GM21526 (cell line): ENCODE measurements at regions not wholly inside any gene's neighbourhood (a gene's known extent, or its start where the extent isn't known, plus 50 kb on each side); places are given as distances from the start of the nearest gene placed in this dataset.
"Not testable (repeated sequence)": the region's sequence is repeated elsewhere in the genome, so short reads cannot be mapped to it uniquely, and the experiment has no call there.

Experiments
- ATAC-seq: cut with Tn5 transposase; IDR thresholded peaks from one replicate; pipeline ENCODE4 v1.9.1; 2021; ENCODE audit warnings: moderate library complexity; ENCODE audit not compliant: unreplicated experiment, low FRiP score

- no peak for ATAC-seq
Observed at GRCh38 chr14:57061009-57061711, 207.5 kb downstream of the EXOC5 start.

DNA sequence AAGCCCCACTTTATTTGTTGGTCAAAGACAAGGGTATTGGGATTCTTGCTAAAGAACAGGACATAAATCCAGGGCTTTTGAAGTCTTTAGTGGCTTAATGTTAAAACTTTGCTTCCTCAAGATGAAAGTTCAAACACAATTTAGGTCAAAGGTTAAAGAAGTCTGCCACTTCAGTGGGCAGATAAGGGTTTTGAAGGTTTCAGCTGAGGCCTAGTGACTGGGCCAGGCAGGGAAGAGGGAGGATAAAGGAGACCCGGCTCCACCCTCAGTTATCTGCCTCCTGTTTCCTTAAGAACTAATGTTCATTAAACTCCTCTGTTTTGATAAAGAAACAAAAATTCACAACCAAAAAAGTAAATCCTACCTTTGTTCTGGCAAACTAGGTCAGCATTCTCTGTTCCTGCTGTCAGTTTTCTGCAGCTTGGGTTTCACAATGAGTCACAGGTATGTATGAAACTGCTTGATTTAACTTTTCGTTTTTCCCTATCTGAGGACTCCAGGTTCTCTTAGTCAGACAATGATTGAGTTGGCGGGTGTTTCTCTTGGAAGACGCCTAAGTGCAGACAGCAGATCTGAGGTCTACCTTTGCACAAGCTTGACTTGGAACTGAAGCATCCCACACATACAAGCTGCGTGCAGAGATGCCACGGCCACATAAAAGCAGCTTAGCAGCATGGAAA, 208.3 kb downstream of the EXOC5 start:
- ATAC-seq: peak; percentile 94

DNA sequence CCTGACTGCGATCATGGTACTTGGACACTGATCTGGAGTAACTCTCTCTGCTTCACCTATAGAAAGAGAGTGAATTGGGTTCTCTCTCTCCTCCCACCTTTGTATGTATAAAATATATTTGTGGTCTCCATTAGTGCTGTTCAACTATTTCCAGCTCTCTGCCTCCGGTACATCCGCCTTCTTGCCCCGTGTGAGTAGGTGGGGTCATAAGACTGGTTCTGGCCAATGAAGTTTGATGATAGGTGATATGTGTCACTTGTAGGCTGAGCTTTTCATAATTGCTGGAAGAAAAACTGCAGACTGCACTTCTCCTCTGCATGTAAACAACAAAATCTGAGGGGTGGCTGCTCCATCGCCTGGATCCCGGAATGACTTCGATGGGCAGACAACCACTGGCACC, 210.4 kb downstream of the EXOC5 start:
- no peak for ATAC-seq

- ATAC-seq: no peak
Observed at GRCh38 chr14:57057803-57058202, 210.9 kb downstream of the EXOC5 start.

DNA sequence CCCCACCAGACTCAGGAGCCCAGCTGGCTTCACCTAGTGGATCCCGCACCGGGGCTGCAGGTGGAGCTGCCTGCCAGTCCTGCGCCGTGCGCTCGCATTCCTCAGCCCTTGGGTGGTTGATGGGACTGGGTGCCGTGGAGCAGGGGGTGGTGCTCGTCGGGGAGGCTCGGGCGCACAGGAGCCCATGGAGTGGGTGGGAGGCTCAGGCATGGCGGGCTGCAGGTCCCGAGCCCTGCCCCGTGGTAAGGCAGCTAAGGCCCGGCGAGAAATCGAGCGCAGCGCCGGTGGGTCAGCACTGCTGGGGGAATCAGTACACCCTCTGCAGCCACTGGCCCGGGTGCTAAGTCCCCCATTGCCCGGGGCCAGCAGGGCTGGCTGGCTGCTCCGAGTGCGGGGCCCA, 212.2 kb downstream of the EXOC5 start:
- not testable (repeated sequence) for ATAC-seq

- ATAC-seq: no peak
Observed at GRCh38 chr14:57052705-57053302, 215.9 kb downstream of the EXOC5 start.

GRCh38 chr14:57051633-57052032, 217.1 kb downstream of the EXOC5 start:
- ATAC-seq: no peak

DNA sequence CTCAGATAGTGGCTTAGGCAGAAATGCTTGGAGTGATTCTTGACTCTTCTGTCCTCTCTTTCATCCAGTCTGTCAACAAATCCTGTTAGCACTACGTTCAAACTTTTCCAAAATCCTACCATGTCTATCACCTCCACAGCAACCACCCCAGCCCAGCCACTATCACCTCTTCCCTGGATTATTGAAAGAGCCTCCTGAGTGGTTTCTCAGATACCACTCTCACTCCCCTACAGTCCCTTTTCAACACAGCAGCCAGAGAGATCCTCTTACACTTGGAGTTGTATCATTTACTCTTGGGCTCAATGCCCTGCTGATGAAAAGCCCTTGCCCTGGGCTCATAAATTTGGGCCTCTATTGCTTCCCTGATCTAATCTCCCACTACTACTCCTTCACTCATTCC, 218.9 kb downstream of the EXOC5 start:
- no peak for ATAC-seq

- ATAC-seq: no peak
Observed at GRCh38 chr14:57046175-57046574, 222.5 kb downstream of the EXOC5 start.

DNA sequence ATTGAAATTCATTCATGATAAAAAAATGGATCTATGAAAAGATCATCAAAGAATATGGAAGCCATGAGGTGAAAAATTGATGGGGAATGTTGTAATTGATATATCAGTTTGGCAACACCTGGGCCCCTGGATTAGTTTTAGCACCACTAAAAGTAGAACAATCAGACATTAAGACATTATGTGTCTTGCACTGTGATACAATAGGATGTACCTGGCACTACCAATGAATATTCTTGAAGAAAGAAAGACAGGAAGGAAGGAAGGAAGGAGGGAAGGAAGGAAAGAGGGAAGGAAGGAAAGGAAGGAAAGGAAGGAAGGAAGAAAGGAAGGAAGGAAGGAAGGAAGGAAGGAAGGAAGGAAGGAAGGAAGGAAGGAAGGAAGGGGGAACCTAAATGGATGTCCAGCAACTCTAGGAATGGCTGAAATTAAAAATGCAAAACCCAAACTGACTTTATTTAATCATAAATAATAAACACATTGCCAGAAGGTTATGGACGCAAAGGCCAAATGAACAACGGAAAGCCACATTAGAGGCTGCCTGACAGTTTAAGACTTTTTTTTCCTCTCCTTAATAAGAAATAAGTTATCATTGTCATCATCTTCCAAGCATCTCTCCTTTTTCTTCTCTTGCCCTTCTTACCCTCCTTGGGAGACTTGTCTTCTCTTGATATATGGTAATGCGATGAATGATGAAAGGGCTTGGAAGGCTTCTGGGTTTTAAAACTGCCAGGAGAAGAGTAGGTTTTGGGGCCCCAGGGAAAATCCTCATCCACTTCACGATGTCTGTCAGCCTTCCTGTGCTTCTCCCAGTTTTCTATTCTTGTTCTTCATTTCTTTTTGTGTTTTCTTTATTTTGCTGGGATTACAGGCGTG, 224.4 kb downstream of the EXOC5 start:
- ATAC-seq: not testable (repeated sequence)

DNA sequence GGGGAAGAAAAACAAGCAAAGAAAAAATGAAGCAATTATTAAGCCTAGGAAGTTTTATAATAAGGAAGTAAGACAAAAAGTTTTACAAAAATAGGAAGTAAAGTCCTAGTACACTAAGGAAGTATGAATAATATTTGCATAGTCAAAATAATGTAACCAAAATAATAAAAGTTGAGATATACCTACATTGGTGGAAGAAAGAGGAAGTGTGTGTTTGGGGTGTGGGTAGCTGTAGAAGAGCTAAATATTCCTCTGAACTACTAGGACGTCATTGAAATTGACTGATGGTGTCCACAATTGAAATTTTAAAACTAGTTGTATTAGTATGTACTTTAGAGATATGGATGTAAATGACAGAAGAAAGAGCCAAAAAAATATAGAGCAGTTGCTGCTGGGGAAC, 228.4 kb upstream of the OTX2 start:
- ATAC-seq: peak; percentile 95

GRCh38 chr14:57031474-57031873, 221.2 kb upstream of the OTX2 start:
- ATAC-seq: no peak

- ATAC-seq: no peak
Observed at GRCh38 chr14:57029620-57030253, 219.5 kb upstream of the OTX2 start.

GRCh38 chr14:57025456-57025855, 215.2 kb upstream of the OTX2 start:
- ATAC-seq: no peak

DNA sequence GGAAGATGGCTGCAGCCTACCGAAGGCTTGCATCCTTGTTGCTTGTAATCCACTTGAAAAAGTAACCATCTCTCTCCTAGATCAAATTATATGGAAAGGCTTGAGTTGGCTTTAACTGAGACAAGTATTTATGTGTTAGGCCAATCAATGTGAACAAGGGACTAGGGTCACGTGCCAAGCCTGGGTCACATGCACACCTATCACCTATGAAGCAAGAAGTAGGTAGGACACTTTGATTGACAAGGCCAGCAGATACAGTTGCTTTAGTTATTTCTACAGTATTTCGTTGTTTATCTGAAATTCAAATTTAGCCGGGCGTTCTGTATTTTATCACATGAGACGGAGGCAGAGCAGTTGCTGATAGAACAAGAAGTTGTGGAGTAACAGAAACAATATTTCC, 212.3 kb upstream of the OTX2 start:
- ATAC-seq: no peak

DNA sequence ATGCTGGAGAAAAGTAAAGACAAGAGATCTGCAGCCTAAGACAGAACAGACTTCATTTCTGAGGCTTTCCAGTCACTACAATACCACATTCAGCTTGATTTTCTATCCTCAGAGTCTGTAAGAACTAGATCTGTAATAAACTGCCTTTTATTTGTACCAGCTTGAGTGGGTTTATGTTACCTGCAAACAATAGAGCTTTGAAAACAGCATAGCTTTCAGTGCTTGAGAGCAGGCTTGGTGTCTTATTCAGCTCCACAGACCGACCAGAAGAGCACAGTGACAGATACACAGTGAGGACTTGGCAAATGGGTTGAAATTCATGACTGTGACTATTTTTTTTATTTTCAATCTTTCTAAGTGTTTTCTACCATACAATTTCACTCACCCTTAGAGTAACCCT, 207.8 kb upstream of the OTX2 start:
- no peak for ATAC-seq

DNA sequence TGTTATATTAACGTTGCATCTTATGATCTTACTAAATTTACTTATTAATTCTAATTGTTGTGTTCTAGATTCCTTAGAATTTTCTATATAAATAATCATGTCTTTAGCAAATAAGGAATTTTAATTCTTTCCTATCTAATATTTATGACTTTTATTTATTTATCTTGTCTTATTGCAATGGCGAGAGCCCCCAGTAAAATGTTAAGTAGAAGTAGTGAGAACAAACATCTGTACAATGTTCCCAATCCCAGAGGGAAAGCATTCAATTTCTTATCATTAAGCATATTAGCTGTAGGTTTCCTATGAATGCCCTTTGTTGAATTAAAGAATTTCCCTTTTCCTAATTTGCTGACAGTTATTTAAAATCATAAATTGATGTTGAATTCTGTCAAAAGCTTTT, 203.7 kb upstream of the OTX2 start:
- ATAC-seq: no peak

DNA sequence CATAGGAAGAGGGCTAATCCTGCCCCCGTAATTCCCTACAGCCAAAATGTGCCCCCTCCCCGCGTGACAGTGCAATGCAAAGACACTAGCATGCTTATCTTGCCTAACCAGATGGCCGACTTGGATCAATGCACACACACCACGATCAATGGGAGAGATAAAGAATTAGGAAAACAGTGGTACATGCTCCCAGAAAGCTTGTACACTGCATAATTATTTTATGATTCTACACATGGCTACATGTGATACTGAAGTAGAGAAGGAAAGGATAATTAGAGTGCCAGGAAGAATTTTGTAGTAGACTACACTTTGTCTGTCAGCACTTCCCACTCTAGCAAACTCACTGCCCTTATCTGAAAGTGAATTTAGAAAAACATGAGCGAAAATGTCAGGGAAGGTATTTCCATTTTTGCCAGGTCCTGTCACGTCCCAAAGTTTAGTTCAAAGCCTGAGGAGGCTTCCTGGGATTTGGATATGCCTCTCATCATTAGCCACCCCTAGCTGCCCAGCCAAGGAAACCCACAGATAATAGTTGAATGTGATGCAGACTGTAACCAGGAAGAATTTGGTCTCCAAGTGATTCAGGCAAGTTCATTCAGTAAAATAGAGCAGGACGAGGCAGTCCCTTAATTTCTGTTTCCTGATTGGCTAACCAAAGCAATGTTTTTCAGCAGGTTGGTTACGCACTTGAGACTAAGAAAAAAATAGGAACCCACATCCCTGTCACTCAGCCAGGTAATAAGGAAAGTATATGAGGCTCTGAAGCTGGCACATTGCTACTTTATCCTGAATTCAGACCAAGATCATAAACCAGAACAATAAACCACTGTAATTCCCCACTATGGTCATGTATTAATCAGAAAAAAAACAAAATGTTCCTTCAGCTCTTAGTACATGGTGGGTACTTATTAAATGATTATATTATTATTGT, 199.6 kb upstream of the OTX2 start:
- ATAC-seq: no peak

DNA sequence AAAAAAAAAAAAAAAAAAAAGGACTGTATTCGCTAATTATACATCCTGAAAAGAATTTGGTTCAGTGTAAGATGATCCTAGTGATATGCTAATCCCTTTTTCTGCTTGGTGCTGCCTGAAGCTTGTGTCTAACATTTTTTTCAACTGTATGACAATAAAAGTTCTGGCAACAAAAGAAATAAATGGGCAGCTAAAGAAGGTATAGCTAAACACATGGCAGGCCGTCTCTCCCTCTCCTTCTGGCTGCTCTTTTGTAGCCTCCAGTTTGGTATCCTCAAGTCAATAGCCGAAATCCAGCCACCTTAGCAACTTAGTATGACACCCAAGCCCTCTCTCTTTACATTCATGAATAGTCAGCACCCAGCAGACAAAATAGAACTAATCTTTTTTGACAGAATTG, 198.3 kb upstream of the OTX2 start:
- ATAC-seq: no peak
